ENCODE measurements at regions not wholly inside any gene's neighbourhood (a gene's known extent, or its start where the extent isn't known, plus 50 kb on each side); places are given as distances from the start of the nearest gene placed in this dataset.

DNA sequence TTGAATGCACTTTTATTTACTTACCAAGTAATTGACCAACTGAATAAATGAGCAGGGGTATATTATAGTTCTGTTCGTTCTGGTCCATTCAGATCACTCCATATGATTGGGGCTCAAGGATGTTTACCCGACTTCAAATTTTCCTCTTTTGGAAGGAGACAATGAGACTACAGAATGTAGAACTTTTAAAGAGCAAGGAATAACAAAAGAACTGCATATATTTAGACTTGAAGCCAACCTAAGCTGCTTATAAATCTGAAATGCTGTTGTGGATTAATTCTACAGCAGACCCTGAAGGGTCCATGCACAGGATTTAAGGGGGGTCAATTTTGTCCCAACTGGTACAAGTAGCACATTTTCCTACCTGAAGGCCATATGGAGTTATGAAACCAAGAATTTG lies 610.8 kb downstream of the RAB28 start:
- no peak overlapping the region for H2AFZ ChIP-seq (replicated peaks; ENCODE audit: low read length, poor library complexity)
- no peak overlapping the region for H4K91ac ChIP-seq (ENCODE audit: insufficient read depth, low read depth, low read length)
- no peak overlapping the region for H3K18ac ChIP-seq (ENCODE audit: low read depth, low read length)
- H3K79me1 ChIP-seq (ENCODE audit: low read depth in 1 of 2, low read length in 2 of 2): no peaks in the 10 kb centered on the region
- no peaks in the 10 kb centered on the region for H3K36me3 ChIP-seq (ENCODE audit: control insufficient read depth, insufficient read depth, low read length)
- no peak overlapping the region for H2BK5ac ChIP-seq (ENCODE audit: low read depth, low read length, poor library complexity, severe bottlenecking)
- H2AK5ac ChIP-seq (ENCODE audit: low read depth, low read length): no peak overlapping the region
- H3K23ac ChIP-seq (ENCODE audit: low read depth, low read length): no peak overlapping the region
- H2BK120ac ChIP-seq (ENCODE audit: low read depth, low read length): no peak overlapping the region
- no peak overlapping the region for H3K14ac ChIP-seq (replicated peaks; ENCODE audit: low read depth, low read length)
- CTCF ChIA-PET: no interaction called here
- H4K5ac ChIP-seq (ENCODE audit: low read depth, low read length): no peak overlapping the region
- no peak overlapping the region for H3K9ac ChIP-seq (ENCODE audit: low read depth, low read length)
- POLR2A ChIA-PET (ENCODE audit: unreplicated experiment): no interaction called here
- intact Hi-C loops (cut with micrococcal nuclease): no loop called here
- no peak overlapping the region for H3K4ac ChIP-seq (ENCODE audit: low read depth, low read length)
- no peak overlapping the region for H3K56ac ChIP-seq (ENCODE audit: extremely low read depth, insufficient read depth, low read length)
- no peaks in the 10 kb centered on the region for H4K20me1 ChIP-seq (ENCODE audit: insufficient read depth, low read length)
- H4K8ac ChIP-seq (ENCODE audit: low read depth in 2 of 2, low read length in 2 of 2): no peak overlapping the region
- no peak overlapping the region for H2AK9ac ChIP-seq (replicated peaks; ENCODE audit: low read depth, low read length, poor library complexity)
- no peak overlapping the region for H3K27ac ChIP-seq (ENCODE audit: insufficient read depth, low read length)
- H3K9me3 ChIP-seq (ENCODE audit: control insufficient read depth, insufficient read depth, low read length): peaks cover 10% of the 10 kb centered on the region
- TF ChIP-seq RAD21 (IDR thresholded peaks at IDR 0.05; ENCODE audit: low read length) (no peak), NFE2L2 (IDR thresholded peaks at IDR 0.05; ENCODE audit: low read depth, low read length) (no peak), MAFK (IDR thresholded peaks at IDR 0.05; ENCODE audit: low read depth, low read length) (no peak), CEBPB (IDR thresholded peaks at IDR 0.05; ENCODE audit: low read depth, low read length) (no peak), FOS (IDR thresholded peaks at IDR 0.05; ENCODE audit: low read depth, low read length) (no peak), BHLHE40 (IDR thresholded peaks at IDR 0.05; ENCODE audit: low read depth, low read length) (no peak), CHD1 (IDR thresholded peaks at IDR 0.05; ENCODE audit: low read depth, low read length) (no peak), RCOR1 (IDR thresholded peaks at IDR 0.05; ENCODE audit: insufficient replicate concordance, low read length) (no peak), POLR2A (IDR thresholded peaks at IDR 0.05; ENCODE audit: low read depth, low read length) (no peak), MXI1 (IDR thresholded peaks at IDR 0.05; ENCODE audit: borderline replicate concordance, low read depth, low read length) (no peak), RFX5 (IDR thresholded peaks at IDR 0.05; ENCODE audit: low read depth, low read length) (no peak), ELK1 (IDR thresholded peaks at IDR 0.05; ENCODE audit: borderline replicate concordance, low read depth, low read length) (no peak), MAZ (IDR thresholded peaks at IDR 0.05; ENCODE audit: borderline replicate concordance, low read depth, low read length) (no peak), USF2 (IDR thresholded peaks at IDR 0.05; ENCODE audit: low read depth, low read length) (no peak), SMC3 (IDR thresholded peaks at IDR 0.05; ENCODE audit: low read depth, low read length) (no peak)
- TF ChIP-seq, protein P1, sequence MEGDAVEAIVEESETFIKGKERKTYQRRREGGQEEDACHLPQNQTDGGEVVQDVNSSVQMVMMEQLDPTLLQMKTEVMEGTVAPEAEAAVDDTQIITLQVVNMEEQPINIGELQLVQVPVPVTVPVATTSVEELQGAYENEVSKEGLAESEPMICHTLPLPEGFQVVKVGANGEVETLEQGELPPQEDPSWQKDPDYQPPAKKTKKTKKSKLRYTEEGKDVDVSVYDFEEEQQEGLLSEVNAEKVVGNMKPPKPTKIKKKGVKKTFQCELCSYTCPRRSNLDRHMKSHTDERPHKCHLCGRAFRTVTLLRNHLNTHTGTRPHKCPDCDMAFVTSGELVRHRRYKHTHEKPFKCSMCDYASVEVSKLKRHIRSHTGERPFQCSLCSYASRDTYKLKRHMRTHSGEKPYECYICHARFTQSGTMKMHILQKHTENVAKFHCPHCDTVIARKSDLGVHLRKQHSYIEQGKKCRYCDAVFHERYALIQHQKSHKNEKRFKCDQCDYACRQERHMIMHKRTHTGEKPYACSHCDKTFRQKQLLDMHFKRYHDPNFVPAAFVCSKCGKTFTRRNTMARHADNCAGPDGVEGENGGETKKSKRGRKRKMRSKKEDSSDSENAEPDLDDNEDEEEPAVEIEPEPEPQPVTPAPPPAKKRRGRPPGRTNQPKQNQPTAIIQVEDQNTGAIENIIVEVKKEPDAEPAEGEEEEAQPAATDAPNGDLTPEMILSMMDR (conservative IDR thresholded peaks at IDR 0.05; ENCODE audit: low read depth, low read length): no peak
- no peak overlapping the region for H3K4me3 ChIP-seq (ENCODE audit: insufficient read depth, low read depth, low read length)
- in situ Hi-C loops (cut with MboI; ENCODE audit: low sequenced_read_pairs): no loop called here
- H3K9me1 ChIP-seq (ENCODE audit: insufficient read depth, low read length): no peaks in the 10 kb centered on the region
- H2BK20ac ChIP-seq (ENCODE audit: low read depth, low read length): no peak overlapping the region
- no peak overlapping the region for H3K4me2 ChIP-seq (ENCODE audit: low read depth, low read length)
- H3K4me1 ChIP-seq (ENCODE audit: control insufficient read depth, insufficient read depth, low read length): no peaks in the 10 kb centered on the region
- H3K27me3 ChIP-seq (ENCODE audit: control insufficient read depth, insufficient read depth, low read length): no peaks in the 10 kb centered on the region
- no peak for DNase-seq
- dilution Hi-C loops (cut with HindIII; ENCODE audit: low sequenced_read_pairs, unreplicated experiment): no loop called here
- no TSS peak for BruUV-seq (replicated peaks)
- ATAC-seq (ENCODE audit: low read depth): no peak
- WGBS, 2 experiments (ENCODE audit: extremely low coverage in 2 of 2, insufficient read length in 1 of 2): no CpG with 5 or more reads among the region's 2 CpGs
- no peak overlapping the region for H2BK15ac ChIP-seq (ENCODE audit: low read depth, low read length)
